HepG2 (cell line): ENCODE measurements at regions not wholly inside any gene's neighbourhood (a gene's known extent, or its start where the extent isn't known, plus 50 kb on each side); places are given as distances from the start of the nearest gene placed in this dataset.

ENCODE experiments used
- SRSF4 ChIP-seq: fragments of 200-400 bp; formaldehyde crosslinking; IDR thresholded peaks from one replicate; pipeline ENCODE4 v1.6.1; 2018; ENCODE audit warnings: mild to moderate bottlenecking, low read depth, low read length, moderate library complexity; ENCODE audit not compliant: poor library complexity, severe bottlenecking
- TF ChIP-seq, protein P1 (sequence below): sonication (generic); formaldehyde crosslinking; IDR thresholded peaks from 2 replicates; pipeline ENCODE4 v1.4.0; 2020; ENCODE audit warnings: missing genetic modification reagents, low read depth, mild to moderate bottlenecking, borderline replicate concordance
- TF ChIP-seq, protein P2 (sequence below), 2 experiments: fragments of 450-650 bp in 1 of 2; sonication (generic) in 1 of 2; formaldehyde crosslinking in 1 of 2; IDR thresholded peaks; 2 replicates each; pipeline versions ENCODE4 v1.6.1 to v1.8.0; 2016 to 2022; ENCODE audit warnings: antibody characterized with exemption in 1 of 2, mild to moderate bottlenecking in 1 of 2, missing genetic modification reagents in 1 of 2
- TF ChIP-seq, protein P3 (sequence below): sonication (generic); formaldehyde crosslinking; IDR thresholded peaks from 2 replicates; pipeline ENCODE4 v1.4.0; 2020; ENCODE audit warnings: mild to moderate bottlenecking, missing genetic modification reagents

DNA sequence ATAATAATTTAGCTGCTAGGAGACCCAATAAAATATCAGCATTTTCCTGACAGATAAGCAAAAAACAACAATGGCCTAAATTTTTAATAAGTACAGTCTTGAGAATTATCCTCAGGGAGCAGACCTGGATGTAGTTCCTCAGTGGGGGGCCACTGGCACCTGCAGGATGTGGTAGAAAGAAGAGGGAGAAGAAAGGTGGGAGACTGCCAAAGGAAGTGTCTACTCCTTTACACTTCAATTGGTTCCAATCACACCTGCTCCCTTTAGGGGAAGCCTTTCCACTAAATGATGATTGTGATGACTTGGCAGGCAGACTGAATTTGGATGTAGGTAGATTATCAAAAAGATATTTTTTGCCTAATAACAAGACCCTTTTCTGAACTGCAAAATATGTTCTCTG lies 353.0 kb upstream of the SATB1 start (continued):
- TF ChIP-seq, protein P1, sequence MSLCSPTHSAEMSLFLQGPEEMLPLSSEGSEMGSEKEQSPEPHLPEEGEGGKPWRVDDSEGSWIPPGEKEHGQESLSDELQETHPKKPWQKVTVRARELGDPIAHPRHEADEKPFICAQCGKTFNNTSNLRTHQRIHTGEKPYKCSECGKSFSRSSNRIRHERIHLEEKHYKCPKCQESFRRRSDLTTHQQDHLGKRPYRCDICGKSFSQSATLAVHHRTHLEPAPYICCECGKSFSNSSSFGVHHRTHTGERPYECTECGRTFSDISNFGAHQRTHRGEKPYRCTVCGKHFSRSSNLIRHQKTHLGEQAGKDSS (CRISPR knock-in tag), result no peak
- TF ChIP-seq, protein P2, sequence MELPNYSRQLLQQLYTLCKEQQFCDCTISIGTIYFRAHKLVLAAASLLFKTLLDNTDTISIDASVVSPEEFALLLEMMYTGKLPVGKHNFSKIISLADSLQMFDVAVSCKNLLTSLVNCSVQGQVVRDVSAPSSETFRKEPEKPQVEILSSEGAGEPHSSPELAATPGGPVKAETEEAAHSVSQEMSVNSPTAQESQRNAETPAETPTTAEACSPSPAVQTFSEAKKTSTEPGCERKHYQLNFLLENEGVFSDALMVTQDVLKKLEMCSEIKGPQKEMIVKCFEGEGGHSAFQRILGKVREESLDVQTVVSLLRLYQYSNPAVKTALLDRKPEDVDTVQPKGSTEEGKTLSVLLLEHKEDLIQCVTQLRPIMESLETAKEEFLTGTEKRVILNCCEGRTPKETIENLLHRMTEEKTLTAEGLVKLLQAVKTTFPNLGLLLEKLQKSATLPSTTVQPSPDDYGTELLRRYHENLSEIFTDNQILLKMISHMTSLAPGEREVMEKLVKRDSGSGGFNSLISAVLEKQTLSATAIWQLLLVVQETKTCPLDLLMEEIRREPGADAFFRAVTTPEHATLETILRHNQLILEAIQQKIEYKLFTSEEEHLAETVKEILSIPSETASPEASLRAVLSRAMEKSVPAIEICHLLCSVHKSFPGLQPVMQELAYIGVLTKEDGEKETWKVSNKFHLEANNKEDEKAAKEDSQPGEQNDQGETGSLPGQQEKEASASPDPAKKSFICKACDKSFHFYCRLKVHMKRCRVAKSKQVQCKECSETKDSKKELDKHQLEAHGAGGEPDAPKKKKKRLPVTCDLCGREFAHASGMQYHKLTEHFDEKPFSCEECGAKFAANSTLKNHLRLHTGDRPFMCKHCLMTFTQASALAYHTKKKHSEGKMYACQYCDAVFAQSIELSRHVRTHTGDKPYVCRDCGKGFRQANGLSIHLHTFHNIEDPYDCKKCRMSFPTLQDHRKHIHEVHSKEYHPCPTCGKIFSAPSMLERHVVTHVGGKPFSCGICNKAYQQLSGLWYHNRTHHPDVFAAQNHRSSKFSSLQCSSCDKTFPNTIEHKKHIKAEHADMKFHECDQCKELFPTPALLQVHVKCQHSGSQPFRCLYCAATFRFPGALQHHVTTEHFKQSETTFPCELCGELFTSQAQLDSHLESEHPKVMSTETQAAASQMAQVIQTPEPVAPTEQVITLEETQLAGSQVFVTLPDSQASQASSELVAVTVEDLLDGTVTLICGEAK (IDR thresholded peaks at IDR 0.05), result no peak
- TF ChIP-seq, protein P2 (CRISPR knock-in tag; IDR thresholded peaks at IDR 0.05), result no peak
- TF ChIP-seq SRSF4, result no peak
- TF ChIP-seq, protein P3, sequence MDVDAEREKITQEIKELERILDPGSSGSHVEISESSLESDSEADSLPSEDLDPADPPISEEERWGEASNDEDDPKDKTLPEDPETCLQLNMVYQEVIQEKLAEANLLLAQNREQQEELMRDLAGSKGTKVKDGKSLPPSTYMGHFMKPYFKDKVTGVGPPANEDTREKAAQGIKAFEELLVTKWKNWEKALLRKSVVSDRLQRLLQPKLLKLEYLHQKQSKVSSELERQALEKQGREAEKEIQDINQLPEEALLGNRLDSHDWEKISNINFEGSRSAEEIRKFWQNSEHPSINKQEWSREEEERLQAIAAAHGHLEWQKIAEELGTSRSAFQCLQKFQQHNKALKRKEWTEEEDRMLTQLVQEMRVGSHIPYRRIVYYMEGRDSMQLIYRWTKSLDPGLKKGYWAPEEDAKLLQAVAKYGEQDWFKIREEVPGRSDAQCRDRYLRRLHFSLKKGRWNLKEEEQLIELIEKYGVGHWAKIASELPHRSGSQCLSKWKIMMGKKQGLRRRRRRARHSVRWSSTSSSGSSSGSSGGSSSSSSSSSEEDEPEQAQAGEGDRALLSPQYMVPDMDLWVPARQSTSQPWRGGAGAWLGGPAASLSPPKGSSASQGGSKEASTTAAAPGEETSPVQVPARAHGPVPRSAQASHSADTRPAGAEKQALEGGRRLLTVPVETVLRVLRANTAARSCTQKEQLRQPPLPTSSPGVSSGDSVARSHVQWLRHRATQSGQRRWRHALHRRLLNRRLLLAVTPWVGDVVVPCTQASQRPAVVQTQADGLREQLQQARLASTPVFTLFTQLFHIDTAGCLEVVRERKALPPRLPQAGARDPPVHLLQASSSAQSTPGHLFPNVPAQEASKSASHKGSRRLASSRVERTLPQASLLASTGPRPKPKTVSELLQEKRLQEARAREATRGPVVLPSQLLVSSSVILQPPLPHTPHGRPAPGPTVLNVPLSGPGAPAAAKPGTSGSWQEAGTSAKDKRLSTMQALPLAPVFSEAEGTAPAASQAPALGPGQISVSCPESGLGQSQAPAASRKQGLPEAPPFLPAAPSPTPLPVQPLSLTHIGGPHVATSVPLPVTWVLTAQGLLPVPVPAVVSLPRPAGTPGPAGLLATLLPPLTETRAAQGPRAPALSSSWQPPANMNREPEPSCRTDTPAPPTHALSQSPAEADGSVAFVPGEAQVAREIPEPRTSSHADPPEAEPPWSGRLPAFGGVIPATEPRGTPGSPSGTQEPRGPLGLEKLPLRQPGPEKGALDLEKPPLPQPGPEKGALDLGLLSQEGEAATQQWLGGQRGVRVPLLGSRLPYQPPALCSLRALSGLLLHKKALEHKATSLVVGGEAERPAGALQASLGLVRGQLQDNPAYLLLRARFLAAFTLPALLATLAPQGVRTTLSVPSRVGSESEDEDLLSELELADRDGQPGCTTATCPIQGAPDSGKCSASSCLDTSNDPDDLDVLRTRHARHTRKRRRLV (CRISPR knock-in tag), result no peak
